PC-9 (cell line): ENCODE measurements at regions not wholly inside any gene's neighbourhood (a gene's known extent, or its start where the extent isn't known, plus 50 kb on each side); places are given as distances from the start of the nearest gene placed in this dataset.

Experiments used
- BruUV-seq: library from RNA; stranded (reverse); fragments of 400-500 nt; replicated peaks from 2 replicates; lab custom pipeline; 2021; lab: Mats Ljungman, UMichigan
- CTCF ChIA-PET: fragments of 300-600 bp; sonication (Branson Sonifier 250); formaldehyde crosslinking; loops from one replicate; lab custom pipeline; 2022; ENCODE audit warnings: antibody characterized with exemption; lab: Charles Lee
- POLR2A ChIA-PET: fragments of 300-600 bp; sonication (Branson Sonifier 250); formaldehyde crosslinking; loops from one replicate; lab custom pipeline; 2022; ENCODE audit warnings: antibody characterized with exemption; ENCODE audit not compliant: unreplicated experiment; lab: Charles Lee
- DNase-seq, 2 experiments: peaks; one replicate each; pipeline versions ENCODE4 v3.0.0 to v3.0.0-alpha.2; 2015 to 2022; ENCODE audit warnings: mixed read lengths in 1 of 2
- H2AFZ ChIP-seq: fragments of 200-600 bp; sonication (generic); 2 replicates; pipeline ENCODE4 v1.8.1; 2017; ENCODE audit warnings: antibody characterized with exemption
- H3F3A ChIP-seq: fragments of 200-600 bp; sonication (generic); 2 replicates; pipeline ENCODE4 v1.8.1; 2017; ENCODE audit warnings: antibody characterized with exemption, mild to moderate bottlenecking, low read depth; ENCODE audit not compliant: insufficient read depth
- H3K27ac ChIP-seq: fragments of 200-600 bp; sonication (generic); 2 replicates; pipeline ENCODE4 v1.6.1; 2016; ENCODE audit warnings: mixed run types
- H3K27me3 ChIP-seq: fragments of 200-600 bp; sonication (generic); 2 replicates; pipeline ENCODE4 v1.6.1; 2016; ENCODE audit warnings: low read depth, mixed run types; ENCODE audit not compliant: insufficient read depth
- H3K36me3 ChIP-seq: fragments of 200-600 bp; sonication (generic); 2 replicates; pipeline ENCODE4 v1.6.1; 2016; ENCODE audit warnings: low read depth, mixed run types
- H3K4me1 ChIP-seq: fragments of 200-600 bp; sonication (generic); replicated peaks from 2 replicates; pipeline ENCODE4 v1.6.1; 2016; ENCODE audit warnings: mixed run types; ENCODE audit not compliant: insufficient read depth
- H3K4me2 ChIP-seq: fragments of 200-600 bp; sonication (generic); 2 replicates; pipeline ENCODE4 v1.6.1; 2017; ENCODE audit warnings: mixed run types
- H3K4me3 ChIP-seq: fragments of 200-600 bp; sonication (generic); 2 replicates; pipeline ENCODE4 v1.6.1; 2016; ENCODE audit warnings: mixed run types
- H3K79me2 ChIP-seq: fragments of 200-600 bp; sonication (generic); 2 replicates; pipeline ENCODE4 v1.6.1; 2017; ENCODE audit warnings: low read depth, mixed run types
- H3K9me2 ChIP-seq: fragments of 200-600 bp; sonication (generic); 2 replicates; pipeline ENCODE4 v1.8.1; 2017; ENCODE audit warnings: mild to moderate bottlenecking; ENCODE audit not compliant: insufficient read depth
- H3K9me3 ChIP-seq: fragments of 200-600 bp; sonication (generic); 2 replicates; pipeline ENCODE4 v1.8.1; 2016; ENCODE audit warnings: low read depth; ENCODE audit not compliant: insufficient read depth
- H4K20me1 ChIP-seq: fragments of 200-600 bp; sonication (generic); 2 replicates; pipeline ENCODE4 v1.8.1; 2017; ENCODE audit not compliant: insufficient read depth
- CTCF ChIP-seq: fragments of 200-600 bp; sonication (generic); conservative IDR thresholded peaks from 2 replicates; pipeline ENCODE4 v1.6.1; 2017; ENCODE audit warnings: mixed run types, antibody characterized with exemption, mild to moderate bottlenecking, moderate library complexity
- EZH2 ChIP-seq: fragments of 200-600 bp; sonication (generic); IDR thresholded peaks from 2 replicates; pipeline ENCODE4 v1.8.0; 2017; ENCODE audit warnings: antibody characterized with exemption, low read depth
- intact Hi-C: fragments of 100-400 bp; cut with micrococcal nuclease; formaldehyde crosslinking; loops from one replicate; pipeline ENCODE4 v1.10.0; 2022; ENCODE audit not compliant: unreplicated experiment

DNA sequence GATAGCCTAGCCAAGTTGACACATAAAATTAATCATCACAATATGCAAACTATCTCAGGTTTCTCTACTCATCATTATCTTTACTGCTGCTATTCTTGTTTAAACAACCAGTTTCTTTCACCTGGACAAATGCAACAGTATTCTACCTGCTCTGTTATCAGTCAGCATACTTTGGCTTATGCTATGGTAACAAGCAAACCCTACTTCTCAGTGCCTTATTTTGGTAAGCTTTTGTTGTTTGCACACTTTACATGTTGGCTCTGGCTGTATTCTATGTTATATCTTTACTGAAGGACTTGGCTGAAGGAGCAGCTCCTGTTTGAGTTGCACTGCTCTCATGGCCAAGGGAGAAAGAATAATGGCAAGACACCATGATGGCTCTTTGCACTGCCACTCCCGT is 463.1 kb downstream of the EPM2A start:
- Histone ChIP-seq H3K27ac (no peak overlapping the region), H3K9me3 (no peaks in the 10 kb centered on the region), H3K4me3 (no peak overlapping the region), H2AFZ (no peak overlapping the region), H4K20me1 (no peaks in the 10 kb centered on the region), H3K27me3 (no peaks in the 10 kb centered on the region), H3K36me3 (no peaks in the 10 kb centered on the region), H3K4me2 (no peak overlapping the region), H3K9me2 (no peaks in the 10 kb centered on the region), H3K79me2 (no peaks in the 10 kb centered on the region), H3F3A (no peaks in the 10 kb centered on the region), H3K4me1 (peaks cover 3% of the 10 kb centered on the region)
- ChIA-PET CTCF (no interaction called here), POLR2A (no interaction called here)
- intact Hi-C loops = no loop called here
- TF ChIP-seq CTCF (no peak), EZH2 (no peak)
- DNase-seq = no peak
- BruUV-seq = no TSS peak

GRCh38 chr6:145273136-145273535 is 462.2 kb downstream of the EPM2A start:
- H3K36me3 ChIP-seq = no peaks in the 10 kb centered on the region
- intact Hi-C loops = no loop called here
- BruUV-seq = no TSS peak
- no peaks in the 10 kb centered on the region for H3K27me3 ChIP-seq
- no peaks in the 10 kb centered on the region for H3F3A ChIP-seq
- no peak overlapping the region for H3K27ac ChIP-seq
- no peak for DNase-seq
- CTCF ChIA-PET = no interaction called here
- no peaks in the 10 kb centered on the region for H3K4me1 ChIP-seq
- POLR2A ChIA-PET = no interaction called here
- H3K9me3 ChIP-seq = no peaks in the 10 kb centered on the region
- no peaks in the 10 kb centered on the region for H3K79me2 ChIP-seq
- H3K4me3 ChIP-seq = no peak overlapping the region
- no peak overlapping the region for H2AFZ ChIP-seq
- TF ChIP-seq EZH2 (no peak), CTCF (no peak)
- no peaks in the 10 kb centered on the region for H3K9me2 ChIP-seq
- H3K4me2 ChIP-seq = no peak overlapping the region
- no peaks in the 10 kb centered on the region for H4K20me1 ChIP-seq

DNA sequence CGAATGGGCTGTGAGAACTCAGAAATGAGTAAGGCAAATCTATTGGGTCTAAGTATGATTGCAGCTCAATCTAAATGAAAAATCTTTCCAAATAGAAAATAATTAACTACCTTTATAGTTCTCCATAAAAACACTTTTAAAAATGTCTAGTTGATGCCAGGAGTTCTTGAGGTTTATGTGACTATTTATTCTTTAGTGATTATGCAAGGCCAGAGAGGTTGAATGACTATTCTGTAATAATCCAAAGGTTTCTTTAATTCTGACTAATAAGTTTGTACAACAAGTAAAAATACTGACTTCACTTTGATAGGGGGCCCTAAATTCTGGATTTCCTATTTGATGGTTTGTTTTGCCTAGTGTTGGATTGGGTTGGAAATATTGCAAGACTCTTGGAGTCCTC is 461.2 kb downstream of the EPM2A start:
- no peak overlapping the region for H3K4me3 ChIP-seq
- ChIA-PET POLR2A (no interaction called here), CTCF (no interaction called here)
- H3F3A ChIP-seq = no peaks in the 10 kb centered on the region
- H4K20me1 ChIP-seq = no peaks in the 10 kb centered on the region
- no peaks in the 10 kb centered on the region for H3K79me2 ChIP-seq
- no peak overlapping the region for H2AFZ ChIP-seq
- H3K4me2 ChIP-seq = no peak overlapping the region
- intact Hi-C loops = no loop called here
- no peaks in the 10 kb centered on the region for H3K27me3 ChIP-seq
- TF ChIP-seq CTCF (no peak), EZH2 (no peak)
- no TSS peak for BruUV-seq
- no peaks in the 10 kb centered on the region for H3K36me3 ChIP-seq
- no peaks in the 10 kb centered on the region for H3K9me2 ChIP-seq
- no peak for DNase-seq
- no peak overlapping the region for H3K27ac ChIP-seq
- no peaks in the 10 kb centered on the region for H3K9me3 ChIP-seq
- H3K4me1 ChIP-seq = no peaks in the 10 kb centered on the region
